MCF 10A (cell line): ENCODE measurements at regions not wholly inside any gene's neighbourhood (a gene's known extent, or its start where the extent isn't known, plus 50 kb on each side); places are given as distances from the start of the nearest gene placed in this dataset.

ENCODE experiments used
- BruUV-seq: library from RNA; stranded (reverse); fragments of 400-500 nt; replicated peaks from 2 replicates; lab custom pipeline; 2021; lab: Mats Ljungman, UMichigan
- CTCF ChIA-PET: fragments of 300-600 bp; sonication (Branson Sonifier 250); formaldehyde crosslinking; extraction: SDS; loops from one replicate; lab custom pipeline; 2021; ENCODE audit warnings: antibody characterized with exemption, inconsistent platforms; lab: Yijun Ruan, JAX
- POLR2A ChIA-PET: fragments of 300-600, 350-650 bp; sonication (Branson Sonifier 250); formaldehyde crosslinking; extraction: SDS; loops from one replicate; lab custom pipeline; 2020; ENCODE audit warnings: antibody characterized with exemption, inconsistent platforms; lab: Yijun Ruan, JAX
- DNase-seq: peaks from one replicate; pipeline ENCODE4 v3.0.0-alpha.2; 2018; ENCODE audit not compliant: unreplicated experiment
- H3K27ac Mint-ChIP-seq: one replicate; pipeline ENCODE4 v1.8.0; 2022; ENCODE audit warnings: mild to moderate bottlenecking, low read depth, mixed read lengths; ENCODE audit not compliant: unreplicated experiment
- H3K27me3 Mint-ChIP-seq: one replicate; pipeline ENCODE4 v1.8.0; 2022; ENCODE audit warnings: mixed read lengths; ENCODE audit not compliant: insufficient read depth, unreplicated experiment
- H3K36me3 Mint-ChIP-seq: one replicate; pipeline ENCODE4 v1.8.0; 2022; ENCODE audit warnings: mild to moderate bottlenecking, moderate library complexity, mixed read lengths; ENCODE audit not compliant: insufficient read depth, unreplicated experiment
- H3K4me1 Mint-ChIP-seq: one replicate; pipeline ENCODE4 v1.8.0; 2022; ENCODE audit warnings: mixed read lengths; ENCODE audit not compliant: insufficient read depth, unreplicated experiment
- H3K4me3 Mint-ChIP-seq: one replicate; pipeline ENCODE4 v1.8.0; 2022; ENCODE audit warnings: mild to moderate bottlenecking, moderate library complexity, mixed read lengths; ENCODE audit not compliant: unreplicated experiment
- H3K9me3 Mint-ChIP-seq: one replicate; pipeline ENCODE4 v1.8.0; 2022; ENCODE audit warnings: mixed read lengths; ENCODE audit not compliant: unreplicated experiment
- CTCF ChIP-seq: fragments of 200-600 bp; IDR thresholded peaks from one replicate; pipeline ENCODE4 v1.8.0; 2022; ENCODE audit warnings: antibody characterized with exemption, mild to moderate bottlenecking; ENCODE audit not compliant: unreplicated experiment
- intact Hi-C: fragments of 100-400 bp; cut with micrococcal nuclease; formaldehyde crosslinking; loops from 2 replicates; pipeline ENCODE4 v1.14.1; 2022

GRCh38 chr11:91796999-91797398 lies 427.6 kb upstream of the FAT3 start:
- Mint-ChIP-seq H3K27ac (no peak overlapping the region), H3K4me1 (peaks cover 5% of the 10 kb centered on the region), H3K9me3 (no peaks in the 10 kb centered on the region), H3K27me3 (no peaks in the 10 kb centered on the region), H3K36me3 (no peaks in the 10 kb centered on the region), H3K4me3 (no peak overlapping the region)
- POLR2A ChIA-PET, result interaction anchor here (0.5 to 0.7 kb wide), 2 partner anchors 21 to 125 kb away, joined by 3 to 4 read pairs; no protein-coding TSS in a partner anchor
- DNase-seq, result no peak
- intact Hi-C loops, result no loop called here
- CTCF ChIA-PET, result interaction anchor here (0.6 to 0.7 kb wide), 2 partner anchors 1089 to 1315 kb away, joined by 3 to 4 read pairs; no protein-coding TSS in a partner anchor
- no peak for TF ChIP-seq CTCF
- BruUV-seq, result no TSS peak

GRCh38 chr11:91795139-91795887 lies 429.3 kb upstream of the FAT3 start:
- intact Hi-C loops, result no loop called here
- no TSS peak for BruUV-seq
- no peak overlapping the region for H3K27ac Mint-ChIP-seq
- H3K9me3 Mint-ChIP-seq, result no peaks in the 10 kb centered on the region
- no peaks in the 10 kb centered on the region for H3K27me3 Mint-ChIP-seq
- ChIA-PET CTCF (interaction anchor here (0.6 to 0.7 kb wide), 2 partner anchors 9 to 391 kb away, joined by 3 read pairs; no protein-coding TSS in a partner anchor), POLR2A (no interaction called here)
- H3K4me3 Mint-ChIP-seq, result no peak overlapping the region
- no peak for TF ChIP-seq CTCF
- no peaks in the 10 kb centered on the region for H3K36me3 Mint-ChIP-seq
- peaks cover 5% of the 10 kb centered on the region for H3K4me1 Mint-ChIP-seq
- no peak for DNase-seq

- ChIA-PET POLR2A (no interaction called here), CTCF (no interaction called here)
- BruUV-seq, result no TSS peak
- intact Hi-C loops, result no loop called here
- TF ChIP-seq CTCF, result no peak
- no peak overlapping the region for H3K27ac Mint-ChIP-seq
- no peaks in the 10 kb centered on the region for H3K9me3 Mint-ChIP-seq
- H3K27me3 Mint-ChIP-seq, result no peaks in the 10 kb centered on the region
- no peak overlapping the region for H3K4me3 Mint-ChIP-seq
- H3K4me1 Mint-ChIP-seq, result peaks cover 5% of the 10 kb centered on the region
- no peaks in the 10 kb centered on the region for H3K36me3 Mint-ChIP-seq
- DNase-seq, result no peak
Measured at GRCh38 chr11:91794146-91794545, 430.5 kb upstream of the FAT3 start.

- peaks cover 5% of the 10 kb centered on the region for H3K4me1 Mint-ChIP-seq
- CTCF ChIA-PET, result no interaction called here
- H3K4me3 Mint-ChIP-seq, result no peak overlapping the region
- no TSS peak for BruUV-seq
- no peak for DNase-seq
- H3K9me3 Mint-ChIP-seq, result no peaks in the 10 kb centered on the region
- TF ChIP-seq CTCF, result no peak
- intact Hi-C loops, result no loop called here
- H3K27ac Mint-ChIP-seq, result peak overlapping the region; percentile 20
- H3K36me3 Mint-ChIP-seq, result no peaks in the 10 kb centered on the region
- H3K27me3 Mint-ChIP-seq, result no peaks in the 10 kb centered on the region
- POLR2A ChIA-PET, result no interaction called here
Measured at GRCh38 chr11:91792779-91793262, 431.8 kb upstream of the FAT3 start.
